Endodermal cell (in vitro differentiated cells): ENCODE measurements at regions not wholly inside any gene's neighbourhood (a gene's known extent, or its start where the extent isn't known, plus 50 kb on each side); places are given as distances from the start of the nearest gene placed in this dataset.

ENCODE experiments used
- DNase-seq: peaks from one replicate; pipeline ENCODE4 v3.0.0-alpha.2; 2017
- H3K27ac ChIP-seq: 2 replicates; pipeline ENCODE4 v1.5.1; 2013; ENCODE audit warnings: mild to moderate bottlenecking, low read depth, low read length, moderate library complexity
- H3K27me3 ChIP-seq: 2 replicates; pipeline ENCODE4 v1.6.1; 2013; ENCODE audit warnings: mild to moderate bottlenecking, low read length, moderate library complexity; ENCODE audit not compliant: insufficient read depth, control insufficient read depth, poor library complexity, severe bottlenecking
- H3K36me3 ChIP-seq: 2 replicates; pipeline ENCODE4 v1.7.0; 2013; ENCODE audit warnings: mild to moderate bottlenecking, low read length, moderate library complexity; ENCODE audit not compliant: control insufficient read depth, insufficient read depth
- H3K4me1 ChIP-seq: one replicate; pipeline ENCODE4 v1.7.0; 2013; ENCODE audit warnings: low read length; ENCODE audit not compliant: control insufficient read depth, insufficient read depth
- H3K4me3 ChIP-seq: 2 replicates; pipeline ENCODE4 v1.5.1; 2013; ENCODE audit warnings: mild to moderate bottlenecking, low read length, moderate library complexity
- H3K9ac ChIP-seq: 2 replicates; pipeline ENCODE4 v1.6.1; 2013; ENCODE audit warnings: mild to moderate bottlenecking, low read length, moderate library complexity; ENCODE audit not compliant: poor library complexity, severe bottlenecking; ENCODE audit errors: extremely low read depth
- H3K9me3 ChIP-seq: 2 replicates; pipeline ENCODE4 v1.6.1; 2013; ENCODE audit warnings: mild to moderate bottlenecking, low read length, moderate library complexity; ENCODE audit not compliant: control insufficient read depth
- H3K27ac Mint-ChIP-seq: 2 replicates; pipeline ENCODE4 v1.8.0; 2020; ENCODE audit warnings: mixed read lengths
- H3K27me3 Mint-ChIP-seq: 2 replicates; pipeline ENCODE4 v1.8.0; 2021; ENCODE audit warnings: mild to moderate bottlenecking, mixed read lengths; ENCODE audit not compliant: insufficient read depth
- H3K36me3 Mint-ChIP-seq: 2 replicates; pipeline ENCODE4 v1.8.0; 2020; ENCODE audit warnings: low read depth, mixed read lengths
- H3K4me1 Mint-ChIP-seq: 2 replicates; pipeline ENCODE4 v1.8.0; 2020; ENCODE audit warnings: mixed read lengths
- H3K4me3 Mint-ChIP-seq: 2 replicates; pipeline ENCODE4 v1.8.0; 2020; ENCODE audit warnings: mild to moderate bottlenecking, moderate library complexity, mixed read lengths
- H3K9me3 Mint-ChIP-seq: 2 replicates; pipeline ENCODE4 v1.8.0; 2020; ENCODE audit warnings: mild to moderate bottlenecking, mixed read lengths
- CTCF ChIP-seq: fragments of 200-600 bp; sonication (generic); conservative IDR thresholded peaks from 2 replicates; pipeline ENCODE4 v1.5.0; 2021; ENCODE audit warnings: antibody characterized with exemption, mild to moderate bottlenecking
- WGBS, 2 experiments: methylation state at CpG; one replicate each; pipeline versions ENCODE4 v1.1.5 to v1.1.7; 2013; ENCODE audit warnings: missing lambda C conversion rate in 2 of 2, mixed read lengths in 1 of 2; ENCODE audit not compliant: insufficient coverage in 1 of 2, insufficient read length in 1 of 2; 5-methylcytosine and 5-hydroxymethylcytosine counted together

GRCh38 chr13:37390735-37391134, 207.8 kb downstream of the POSTN start:
- 86 to 90% methylated on average over 4 of the region's 4 CpGs for WGBS, 2 experiments
- Histone ChIP-seq H3K4me3 (no peak overlapping the region), H3K36me3 (no peaks in the 10 kb centered on the region), H3K27ac (no peak overlapping the region), H3K27me3 (peaks cover 4% of the 10 kb centered on the region), H3K9ac (no peak overlapping the region), H3K9me3 (no peaks in the 10 kb centered on the region), H3K4me1 (no peaks in the 10 kb centered on the region)
- Mint-ChIP-seq H3K9me3 (no peaks in the 10 kb centered on the region), H3K4me1 (peaks cover 19% of the 10 kb centered on the region), H3K27ac (no peak overlapping the region), H3K4me3 (no peak overlapping the region), H3K27me3 (no peaks in the 10 kb centered on the region), H3K36me3 (no peaks in the 10 kb centered on the region)
- DNase-seq = no peak
- no peak for TF ChIP-seq CTCF

DNA sequence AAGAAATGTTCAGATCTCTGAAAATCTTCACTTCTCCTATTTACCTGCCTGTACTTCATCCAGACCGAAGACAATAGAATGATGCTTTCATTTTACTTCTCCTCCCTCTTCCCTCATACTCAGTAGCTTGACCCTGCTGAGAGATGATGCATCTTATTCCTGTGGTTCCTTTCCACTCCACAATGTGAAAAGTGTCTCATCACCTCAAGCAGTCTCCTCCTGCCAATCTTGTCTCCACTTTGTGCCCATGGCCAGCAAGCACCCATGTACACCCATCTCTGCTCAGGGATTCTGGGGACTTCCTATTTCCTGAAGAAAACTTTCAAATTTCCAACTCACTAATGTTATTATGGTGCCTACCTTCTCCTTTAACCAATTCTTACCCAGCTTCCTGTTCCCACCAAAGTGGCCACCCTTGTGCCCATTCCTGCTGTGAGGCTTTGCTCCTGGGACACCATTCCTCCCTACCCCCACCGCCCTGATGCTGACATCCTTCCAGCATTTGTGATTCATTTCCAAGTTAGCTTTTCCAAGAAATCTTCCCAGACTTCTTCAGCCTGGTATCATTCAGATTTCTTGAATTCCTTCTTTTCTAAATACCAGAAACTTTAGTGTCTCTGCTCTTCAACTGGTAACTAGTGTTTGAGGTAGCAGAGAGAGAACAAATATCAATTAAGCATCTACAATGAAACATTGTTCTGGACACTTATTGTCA, 212.5 kb downstream of the POSTN start:
- TF ChIP-seq CTCF = no peak

DNA sequence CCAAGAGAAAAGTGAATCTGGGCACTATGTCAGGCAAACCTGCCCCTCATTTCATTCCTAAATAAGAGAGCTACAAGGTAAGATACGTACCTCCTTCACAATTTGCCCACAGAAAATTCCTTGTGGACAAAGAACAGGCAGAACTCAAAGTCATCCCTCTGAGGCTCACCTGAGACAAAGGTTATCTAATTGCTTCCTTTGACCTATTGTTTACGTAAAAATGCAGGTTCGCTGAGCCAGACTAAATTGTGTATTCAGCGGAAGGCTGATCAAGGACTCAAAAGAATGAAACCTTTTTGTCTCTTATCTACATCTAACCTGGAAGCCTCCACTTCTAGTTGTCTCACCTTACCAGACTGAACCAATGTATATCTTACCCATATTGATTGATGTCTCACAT, 213.3 kb downstream of the POSTN start:
- DNase-seq = peak; percentile 58
- 44 to 73% methylated on average over 3 to 4 of the region's 4 CpGs for WGBS, 2 experiments
- Mint-ChIP-seq H3K36me3 (no peaks in the 10 kb centered on the region), H3K27ac (peak overlapping the region; percentile 94), H3K4me3 (peak overlapping the region; percentile 17), H3K9me3 (no peaks in the 10 kb centered on the region), H3K27me3 (no peaks in the 10 kb centered on the region), H3K4me1 (peaks cover 36% of the 10 kb centered on the region)
- peaks cover 4% of the 10 kb centered on the region for H3K27me3 ChIP-seq
- peak overlapping the region; percentile 1 for H3K4me3 ChIP-seq
- H3K9ac ChIP-seq = peak overlapping the region; percentile 8
- no peak for TF ChIP-seq CTCF
- H3K9me3 ChIP-seq = no peaks in the 10 kb centered on the region
- no peaks in the 10 kb centered on the region for H3K36me3 ChIP-seq
- H3K27ac ChIP-seq = no peak overlapping the region
- H3K4me1 ChIP-seq = peaks cover 5% of the 10 kb centered on the region

More for the DNA sequence above, 212.5 kb downstream of the POSTN start:
- H3K4me3 ChIP-seq = no peak overlapping the region
- H3K9me3 ChIP-seq = no peaks in the 10 kb centered on the region
- Mint-ChIP-seq H3K4me1 (peaks cover 36% of the 10 kb centered on the region), H3K4me3 (no peak overlapping the region), H3K27me3 (no peaks in the 10 kb centered on the region), H3K27ac (peak overlapping the region; percentile 84), H3K36me3 (no peaks in the 10 kb centered on the region), H3K9me3 (no peaks in the 10 kb centered on the region)
- no peak for DNase-seq
- H3K27me3 ChIP-seq = peaks cover 4% of the 10 kb centered on the region
- peaks cover 5% of the 10 kb centered on the region for H3K4me1 ChIP-seq
- WGBS, 2 experiments = 64 to 71% methylated on average over 2 of the region's 2 CpGs
- H3K9ac ChIP-seq = no peak overlapping the region
- H3K27ac ChIP-seq = no peak overlapping the region
- no peaks in the 10 kb centered on the region for H3K36me3 ChIP-seq
